Stimulated activated CD8-positive, alpha-beta memory T cell treated with anti-CD3 and anti-CD28 coated beads, Interleukin-4, amount 100 ng/mL, for 1 hour (primary cell): ENCODE measurements at regions not wholly inside any gene's neighbourhood (a gene's known extent, or its start where the extent isn't known, plus 50 kb on each side); places are given as distances from the start of the nearest gene placed in this dataset.

Experiments
- DNase-seq, 2 donors: peaks; one replicate each; pipeline ENCODE4 v3.0.0-alpha.2; 2020; ENCODE audit warnings: low read depth in 2 of 2, low spot score in 1 of 2

DNA sequence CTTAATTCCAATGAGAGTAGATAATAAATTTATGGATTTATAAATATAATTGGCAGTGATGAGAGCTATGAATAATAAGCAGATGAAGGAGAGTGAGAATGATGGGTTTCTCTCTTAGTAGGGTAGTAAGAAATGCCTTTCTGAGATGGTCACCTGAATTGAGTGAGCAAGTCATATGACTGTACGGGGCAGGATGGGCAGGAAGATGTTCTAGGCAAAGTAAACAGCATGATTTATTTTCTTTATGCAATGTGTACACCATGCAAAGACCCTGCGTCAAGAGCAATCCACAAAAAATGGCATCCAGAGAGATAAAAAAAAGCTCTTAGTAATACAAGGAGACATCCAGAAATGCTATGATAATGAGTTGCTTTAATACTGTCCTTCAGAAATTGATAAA, 409.9 kb downstream of the HLX start:
- no peak for DNase-seq

- no peak for DNase-seq
Observed at GRCh38 chr1:221290669-221291068, 411.4 kb downstream of the HLX start.

- no peak for DNase-seq
Observed at GRCh38 chr1:221291113-221291512, 411.9 kb downstream of the HLX start.

DNA sequence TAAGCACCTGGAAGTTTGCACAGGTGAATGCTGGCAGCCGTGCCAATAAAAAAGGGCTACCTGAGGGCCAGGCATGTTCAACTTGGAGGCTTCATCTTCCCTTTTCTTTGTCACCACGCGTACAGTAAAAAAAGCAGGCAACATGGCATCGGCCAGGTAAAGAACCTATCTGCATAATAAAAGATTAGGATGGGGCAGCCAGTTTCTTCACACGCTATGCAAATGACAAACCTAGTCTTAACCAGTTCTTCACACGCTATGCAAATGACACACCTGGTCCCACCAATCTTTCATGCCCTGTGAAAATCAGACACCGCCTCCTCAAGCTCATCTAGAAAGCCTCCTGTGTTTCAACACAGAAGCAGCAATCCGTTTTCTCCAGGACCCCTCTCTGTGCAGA, 413.4 kb downstream of the HLX start:
- DNase-seq, result no peak

GRCh38 chr1:221294242-221294641, 415.0 kb downstream of the HLX start:
- no peak for DNase-seq

- DNase-seq, result no peak
Observed at GRCh38 chr1:221302357-221302756, 423.1 kb downstream of the HLX start.

GRCh38 chr1:221302810-221303209, 423.6 kb downstream of the HLX start:
- no peak for DNase-seq

GRCh38 chr1:221303623-221304022, 424.4 kb downstream of the HLX start:
- no peak for DNase-seq

- DNase-seq, result no peak
Observed at GRCh38 chr1:221306239-221306638, 427.0 kb downstream of the HLX start.

GRCh38 chr1:221308534-221309511, 429.6 kb downstream of the HLX start:
- DNase-seq, result no peak

GRCh38 chr1:221309723-221310122, 430.5 kb downstream of the HLX start:
- DNase-seq, result no peak

- no peak for DNase-seq
Observed at GRCh38 chr1:221310180-221310579, 430.9 kb downstream of the HLX start.

DNA sequence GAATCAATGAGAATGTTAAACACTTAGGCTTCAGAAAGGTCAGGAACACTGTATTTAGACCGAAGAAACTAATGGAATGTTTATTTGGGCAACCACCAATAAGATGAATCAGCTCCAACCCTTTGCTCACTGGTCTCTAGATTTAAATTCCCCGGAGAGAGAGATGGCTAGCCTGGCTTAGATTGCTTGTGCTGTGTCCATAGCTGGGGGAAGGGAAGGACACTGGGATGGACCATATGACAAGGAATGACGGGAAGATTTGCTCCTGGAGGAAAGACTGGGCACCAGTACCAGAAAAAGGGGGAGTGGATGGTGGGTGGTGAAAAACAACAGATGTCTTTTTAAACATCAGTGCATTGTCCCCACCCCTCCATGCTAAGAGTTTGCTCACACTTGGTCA, 426.6 kb downstream of the DUSP10 start:
- DNase-seq, result no peak

DNA sequence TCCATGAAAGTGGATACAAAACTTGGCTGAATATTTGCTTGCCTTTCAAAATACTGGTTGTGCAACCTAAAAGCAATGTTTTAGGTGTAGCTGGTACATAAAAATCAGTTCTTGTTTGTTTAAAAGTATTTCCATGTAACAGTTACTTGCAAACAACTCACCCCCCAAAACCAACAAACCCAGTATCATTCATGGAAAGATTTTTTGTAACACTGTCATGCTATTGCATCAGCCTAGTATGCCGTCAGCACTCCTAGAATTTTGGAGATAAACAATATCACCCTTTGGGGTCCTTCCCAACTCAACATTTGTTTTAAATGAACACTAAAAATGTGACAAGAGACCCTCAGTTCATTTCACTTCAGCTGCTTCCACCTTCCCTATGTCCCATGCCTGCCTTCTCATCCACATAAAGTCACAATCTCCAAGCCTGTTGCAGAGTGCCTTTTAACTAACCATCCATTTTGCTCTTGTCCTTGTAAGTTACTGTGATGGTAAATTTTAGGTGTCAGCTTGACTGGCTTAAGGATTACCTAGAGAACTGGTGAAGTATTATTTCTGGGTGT, 425.3 kb downstream of the DUSP10 start:
- no peak for DNase-seq

- no peak for DNase-seq
Observed at GRCh38 chr1:221317537-221317936, 424.4 kb downstream of the DUSP10 start.

- DNase-seq, result no peak
Observed at GRCh38 chr1:221327954-221328353, 413.9 kb downstream of the DUSP10 start.

DNA sequence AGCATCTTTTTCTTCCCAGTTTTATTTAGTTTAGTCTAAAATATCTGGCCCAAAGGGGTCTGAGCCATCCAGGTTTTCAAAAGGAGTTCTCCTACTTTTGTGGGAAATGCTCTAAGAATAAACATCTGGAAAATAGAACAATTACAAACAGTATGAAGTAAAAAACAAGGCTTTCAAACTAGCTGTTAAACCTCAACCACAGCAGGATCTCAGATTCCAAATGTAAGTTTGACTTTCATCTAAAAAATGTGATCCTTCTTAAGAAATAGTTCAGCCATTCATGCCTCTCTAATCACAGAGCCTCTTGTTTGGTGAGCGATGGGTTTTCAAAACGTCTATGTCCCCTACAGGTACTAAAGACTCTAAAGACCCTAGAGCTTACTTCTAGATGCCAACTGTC, 413.5 kb downstream of the DUSP10 start:
- DNase-seq, result no peak

DNA sequence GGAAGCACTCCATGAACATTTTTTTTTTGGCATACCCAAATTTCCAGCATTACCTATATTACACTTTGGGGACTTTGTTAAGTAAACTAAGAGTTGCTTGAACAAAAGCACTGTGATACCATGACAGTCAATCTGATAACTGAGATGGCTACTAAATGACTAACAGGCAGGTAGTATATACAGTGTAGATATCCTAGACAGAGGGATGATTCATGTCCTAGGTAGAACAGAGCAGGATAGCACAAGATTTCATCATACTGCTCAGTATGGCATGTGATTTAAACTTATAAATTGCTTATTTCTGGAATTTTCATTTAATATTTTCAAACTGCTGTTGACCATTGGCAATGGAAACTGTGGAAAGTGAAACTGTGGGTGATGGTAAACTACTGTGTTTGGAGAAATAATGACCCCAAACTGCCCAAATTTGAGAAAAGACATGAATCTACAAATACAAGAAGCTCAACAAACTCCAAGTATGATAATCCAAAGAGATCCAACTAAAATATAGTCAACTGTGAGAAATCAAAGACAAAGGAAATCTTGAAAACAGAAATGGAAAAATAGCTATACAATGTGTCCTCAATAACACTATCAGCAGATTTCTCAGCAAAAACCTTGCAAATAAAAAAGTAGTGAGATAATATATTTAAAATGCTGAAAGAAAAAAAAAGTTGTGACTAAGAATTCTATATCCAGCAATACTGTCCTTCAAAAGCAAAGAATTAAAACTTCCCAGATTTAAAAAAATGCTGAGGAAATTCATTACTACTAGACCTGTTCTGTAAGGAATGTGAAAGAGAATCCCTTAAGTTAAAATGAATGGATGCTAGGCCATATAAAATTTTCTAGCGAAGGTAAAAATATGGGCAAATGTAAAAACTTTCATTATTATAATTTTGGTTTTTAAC, 410.4 kb downstream of the DUSP10 start:
- DNase-seq, result no peak

DNA sequence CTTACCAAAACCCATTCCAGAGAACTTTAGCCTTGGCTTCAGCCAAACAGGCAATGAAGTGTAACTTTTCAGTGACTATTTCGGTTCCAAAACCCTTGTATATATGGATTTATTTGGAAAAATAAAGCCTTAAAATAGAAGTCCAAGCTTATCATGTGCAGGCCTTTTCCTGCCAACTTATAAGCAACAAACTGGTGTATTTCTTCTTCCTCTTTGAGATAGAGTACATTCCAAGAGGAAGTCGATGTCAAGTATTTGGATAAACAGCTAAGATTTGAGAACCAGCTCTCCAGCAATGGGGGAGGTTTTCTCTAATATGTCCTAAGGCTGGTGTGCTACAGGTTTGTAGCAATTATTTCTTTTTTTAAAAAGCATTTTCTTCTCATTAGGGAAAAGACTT, 407.8 kb downstream of the DUSP10 start:
- no peak for DNase-seq

DNA sequence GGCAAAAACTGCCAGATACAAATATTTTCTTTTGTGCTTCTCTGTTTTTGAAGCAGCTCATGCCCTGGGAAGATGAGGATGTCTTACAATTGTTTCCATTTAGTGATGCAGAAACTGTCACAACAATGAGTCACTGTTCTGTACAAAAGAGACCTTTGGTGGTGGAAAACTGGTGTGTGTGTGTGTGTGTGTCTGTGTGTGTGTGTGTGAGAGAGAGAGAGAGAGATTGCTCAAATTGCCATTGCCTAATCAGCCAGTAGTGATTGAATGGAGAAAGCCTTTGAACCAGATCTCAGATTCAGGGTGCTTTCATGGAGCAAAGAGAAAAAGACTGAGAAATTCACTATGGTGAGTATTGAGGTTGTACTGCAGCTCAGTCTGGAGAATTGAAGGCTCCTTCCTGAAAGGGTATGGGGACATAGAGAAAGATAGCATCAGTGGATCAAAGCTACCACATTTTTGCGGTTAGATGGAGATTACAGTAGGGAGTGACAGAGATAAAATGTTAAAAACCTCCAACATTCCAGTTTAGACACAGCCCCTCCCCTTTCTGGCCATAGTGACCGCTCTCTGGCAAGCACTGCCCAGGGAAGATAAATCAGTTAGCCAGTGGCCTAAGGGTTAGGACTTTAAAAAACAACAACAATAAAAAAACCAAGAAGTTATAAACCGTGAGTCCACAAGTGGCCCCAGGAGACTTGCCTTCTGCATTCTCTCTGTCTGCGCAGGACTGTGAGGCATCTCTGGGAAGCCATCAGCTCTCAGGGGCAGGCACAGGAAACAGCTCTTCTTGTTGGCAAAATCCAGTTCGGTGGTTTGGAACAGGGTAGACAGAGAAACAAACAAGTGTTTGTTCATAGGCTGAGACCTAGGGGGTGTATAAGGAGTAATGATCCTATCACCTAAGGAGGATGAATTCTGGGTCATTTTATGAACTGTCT, 406.5 kb downstream of the DUSP10 start:
- DNase-seq, result no peak

- no peak for DNase-seq
Observed at GRCh38 chr1:221336126-221336525, 405.8 kb downstream of the DUSP10 start.
